Activated naive CD4-positive, alpha-beta T cell treated with Interleukin-2 at 50 U/mL for 16 hours (primary cell): ENCODE measurements at regions not wholly inside any gene's neighbourhood (a gene's known extent, or its start where the extent isn't known, plus 50 kb on each side); places are given as distances from the start of the nearest gene placed in this dataset.

ENCODE experiments used
- DNase-seq: peaks from one replicate; pipeline ENCODE4 v3.0.0-alpha.2; 2020

GRCh38 chr13:58830841-58831240 is 1199.3 kb downstream of the PCDH17 start:
- no peak for DNase-seq

- no peak for DNase-seq
These were observed 1207.1 kb downstream of the PCDH17 start for GRCh38 chr13:58838615-58839014.

GRCh38 chr13:58843071-58843470 is 1211.5 kb downstream of the PCDH17 start:
- no peak for DNase-seq

GRCh38 chr13:58843567-58843966 is 1212.0 kb downstream of the PCDH17 start:
- no peak for DNase-seq

- no peak for DNase-seq
These were observed 1218.6 kb downstream of the PCDH17 start for GRCh38 chr13:58850161-58850560.

- DNase-seq: no peak
These were observed 1220.5 kb downstream of the PCDH17 start for GRCh38 chr13:58852076-58852475.

GRCh38 chr13:58855283-58855682 is 1223.7 kb downstream of the PCDH17 start:
- no peak for DNase-seq

GRCh38 chr13:58858870-58859371 is 1227.4 kb downstream of the PCDH17 start:
- no peak for DNase-seq

GRCh38 chr13:58865286-58865685 is 1233.7 kb downstream of the PCDH17 start:
- DNase-seq: no peak

- no peak for DNase-seq
These were observed 1238.0 kb downstream of the PCDH17 start for GRCh38 chr13:58869566-58869965.

- DNase-seq: no peak
These were observed 1244.9 kb downstream of the PCDH17 start for GRCh38 chr13:58876473-58876872.

GRCh38 chr13:58879114-58879513 is 1247.6 kb downstream of the PCDH17 start:
- no peak for DNase-seq

- no peak for DNase-seq
These were observed 1251.0 kb downstream of the PCDH17 start for GRCh38 chr13:58882516-58882915.

- no peak for DNase-seq
These were observed 1251.9 kb downstream of the PCDH17 start for GRCh38 chr13:58883405-58883804.

GRCh38 chr13:58884353-58885209 is 1253.0 kb downstream of the PCDH17 start:
- no peak for DNase-seq

GRCh38 chr13:58889474-58889873 is 1257.9 kb downstream of the PCDH17 start:
- DNase-seq: no peak

GRCh38 chr13:58893396-58893795 is 1261.9 kb downstream of the PCDH17 start:
- no peak for DNase-seq

GRCh38 chr13:58906329-58907007 is 1257.3 kb downstream of the DIAPH3 start:
- DNase-seq: no peak

GRCh38 chr13:58907347-58907746 is 1256.4 kb downstream of the DIAPH3 start:
- DNase-seq: no peak

- DNase-seq: no peak
These were observed 1255.6 kb downstream of the DIAPH3 start for GRCh38 chr13:58908019-58908679.

- DNase-seq: no peak
These were observed 1244.2 kb downstream of the DIAPH3 start for GRCh38 chr13:58919551-58919950.

GRCh38 chr13:58921129-58921528 is 1242.6 kb downstream of the DIAPH3 start:
- DNase-seq: no peak

- DNase-seq: no peak
These were observed 1236.9 kb downstream of the DIAPH3 start for GRCh38 chr13:58926858-58927257.

GRCh38 chr13:58933475-58933874 is 1230.3 kb downstream of the DIAPH3 start:
- DNase-seq: no peak
